GM21528 (cell line): ENCODE measurements at regions not wholly inside any gene's neighbourhood (a gene's known extent, or its start where the extent isn't known, plus 50 kb on each side); places are given as distances from the start of the nearest gene placed in this dataset.

Source experiments
- ATAC-seq: cut with Tn5 transposase; IDR thresholded peaks from one replicate; pipeline ENCODE4 v1.9.1; 2021; ENCODE audit warnings: mild to moderate bottlenecking, moderate library complexity; ENCODE audit not compliant: unreplicated experiment, low FRiP score

GRCh38 chr10:78763234-78763633, 305.5 kb upstream of the ZMIZ1 start:
- ATAC-seq: no peak

DNA sequence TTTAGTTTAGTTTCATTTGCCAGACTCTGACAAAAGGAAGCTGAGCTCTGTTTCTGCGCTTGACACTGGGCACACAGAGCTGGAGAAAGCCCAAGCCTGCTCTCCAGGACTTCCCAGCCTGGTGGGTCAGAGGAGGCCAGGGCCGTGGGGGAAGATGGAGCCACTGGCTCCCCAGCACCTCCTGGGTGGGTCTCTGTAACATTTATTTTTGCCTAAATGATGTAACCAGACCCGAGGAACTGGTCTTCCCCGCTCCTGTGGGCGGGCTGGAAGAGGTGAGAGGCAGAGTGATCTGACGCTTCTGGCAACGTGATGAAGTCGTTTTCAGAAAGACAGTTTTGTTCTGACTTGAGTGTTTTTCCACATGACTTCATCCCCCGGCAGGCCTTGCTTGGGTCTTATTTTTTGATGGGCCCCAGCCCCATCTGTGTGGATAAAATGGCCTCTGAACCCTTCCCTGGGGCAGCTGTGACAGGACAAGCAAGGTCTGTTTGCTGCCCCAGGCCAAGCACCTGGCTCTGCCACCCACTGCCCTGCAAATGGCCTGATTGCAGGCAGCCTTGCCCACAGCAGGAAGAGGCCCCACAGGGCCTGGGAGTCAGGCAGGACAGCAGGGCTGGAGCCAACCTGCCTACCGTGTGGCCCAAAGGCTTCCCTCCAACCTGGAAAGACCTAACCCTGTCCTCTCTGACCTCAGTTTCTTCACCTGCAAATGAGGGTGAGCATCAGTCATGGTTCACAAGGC, 304.9 kb upstream of the ZMIZ1 start:
- no peak for ATAC-seq

DNA sequence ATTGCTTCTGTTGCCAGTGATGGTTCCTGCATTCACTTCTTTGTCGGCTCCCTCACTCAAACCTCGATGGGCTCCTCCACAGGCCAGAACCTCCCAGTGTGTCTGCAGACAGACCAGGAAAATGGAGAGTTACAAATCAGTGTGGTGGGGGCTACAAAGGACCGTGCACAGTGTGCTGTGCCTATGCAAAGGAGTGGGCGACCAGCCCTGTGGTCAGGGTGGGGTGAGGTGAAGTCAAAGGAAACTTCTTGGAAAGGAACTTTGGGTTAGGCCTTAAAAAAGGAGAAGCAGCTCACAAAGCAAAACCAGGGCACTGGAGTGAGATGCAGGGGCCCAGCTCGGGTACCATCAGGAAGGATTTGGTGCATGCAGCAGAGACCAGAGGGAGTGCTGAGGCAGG, 304.3 kb upstream of the ZMIZ1 start:
- no peak for ATAC-seq

DNA sequence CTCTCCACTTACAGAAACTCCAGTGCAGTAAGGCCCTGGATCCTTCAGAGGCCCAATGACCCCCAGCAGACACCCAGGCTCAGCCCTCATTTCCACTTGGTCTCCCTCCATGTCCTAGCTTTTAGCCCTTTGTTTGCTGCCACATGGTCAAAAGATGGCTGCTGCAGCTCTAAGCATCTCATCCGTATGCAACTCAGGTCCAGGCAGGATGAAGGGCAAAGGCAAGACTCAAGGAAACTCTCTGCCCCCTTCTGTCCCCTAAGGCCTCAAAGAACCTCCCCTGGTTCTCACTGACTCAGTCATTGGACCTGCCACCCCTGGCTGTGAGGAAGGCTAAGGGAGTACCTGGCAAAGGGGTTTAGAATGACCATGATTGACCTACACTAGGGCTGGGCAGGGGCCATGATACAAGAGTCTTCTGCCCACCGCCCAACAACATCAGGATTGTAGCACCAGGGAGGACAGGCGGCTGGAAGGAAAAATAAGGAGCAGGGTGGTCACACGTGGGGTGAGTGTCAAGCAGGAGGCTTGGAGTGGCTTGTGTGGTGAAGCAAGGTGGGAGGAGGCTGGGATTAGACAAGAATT, 303.8 kb upstream of the ZMIZ1 start:
- no peak for ATAC-seq

DNA sequence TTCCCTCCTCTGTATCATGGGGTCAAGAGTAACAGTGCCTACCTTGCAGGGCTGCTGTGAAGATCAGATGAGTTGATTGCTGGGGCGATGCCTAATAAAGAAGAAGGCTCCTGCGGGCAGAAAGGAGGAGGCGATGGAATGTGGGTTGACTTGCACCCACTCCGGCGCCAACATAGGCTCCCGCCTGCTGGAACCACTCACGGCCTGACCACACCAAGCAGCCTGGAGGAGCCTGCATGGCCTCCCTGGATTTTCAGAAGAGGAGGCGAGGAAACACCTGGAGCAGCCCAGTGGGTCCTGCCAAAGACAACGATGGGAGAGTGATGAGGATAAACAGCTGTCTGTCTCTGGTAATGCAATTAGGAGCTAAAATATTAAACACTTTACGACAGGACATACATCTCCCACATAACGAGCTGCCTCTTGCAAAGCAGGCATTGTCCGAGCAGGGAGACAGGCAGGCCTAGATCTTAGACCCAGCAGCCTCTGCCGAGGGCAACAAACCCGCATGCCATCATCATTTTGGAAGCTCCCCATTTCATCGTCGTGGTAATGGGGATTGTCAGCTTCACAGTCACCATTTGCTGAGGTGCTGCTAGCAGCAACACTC, 302.9 kb upstream of the ZMIZ1 start:
- no peak for ATAC-seq

DNA sequence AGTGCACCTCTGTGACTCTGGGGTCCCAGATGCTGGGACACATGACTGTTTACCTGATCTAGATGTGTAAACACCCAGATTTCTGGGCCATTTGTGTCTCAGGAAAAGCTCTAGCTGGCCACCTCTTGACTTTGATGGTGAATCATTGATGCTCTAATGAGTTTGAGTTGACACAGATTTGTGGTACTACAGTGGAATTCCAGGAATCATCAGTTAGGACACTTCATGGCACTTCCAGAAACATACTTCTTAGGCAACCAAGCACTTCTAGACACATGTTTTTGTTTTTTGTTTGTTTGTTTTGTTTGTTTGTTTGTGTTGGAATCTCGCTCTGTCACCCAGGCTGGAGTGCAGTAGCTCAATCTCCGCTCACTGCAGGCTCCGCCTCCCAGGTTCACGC, 302.2 kb upstream of the ZMIZ1 start:
- no peak for ATAC-seq

DNA sequence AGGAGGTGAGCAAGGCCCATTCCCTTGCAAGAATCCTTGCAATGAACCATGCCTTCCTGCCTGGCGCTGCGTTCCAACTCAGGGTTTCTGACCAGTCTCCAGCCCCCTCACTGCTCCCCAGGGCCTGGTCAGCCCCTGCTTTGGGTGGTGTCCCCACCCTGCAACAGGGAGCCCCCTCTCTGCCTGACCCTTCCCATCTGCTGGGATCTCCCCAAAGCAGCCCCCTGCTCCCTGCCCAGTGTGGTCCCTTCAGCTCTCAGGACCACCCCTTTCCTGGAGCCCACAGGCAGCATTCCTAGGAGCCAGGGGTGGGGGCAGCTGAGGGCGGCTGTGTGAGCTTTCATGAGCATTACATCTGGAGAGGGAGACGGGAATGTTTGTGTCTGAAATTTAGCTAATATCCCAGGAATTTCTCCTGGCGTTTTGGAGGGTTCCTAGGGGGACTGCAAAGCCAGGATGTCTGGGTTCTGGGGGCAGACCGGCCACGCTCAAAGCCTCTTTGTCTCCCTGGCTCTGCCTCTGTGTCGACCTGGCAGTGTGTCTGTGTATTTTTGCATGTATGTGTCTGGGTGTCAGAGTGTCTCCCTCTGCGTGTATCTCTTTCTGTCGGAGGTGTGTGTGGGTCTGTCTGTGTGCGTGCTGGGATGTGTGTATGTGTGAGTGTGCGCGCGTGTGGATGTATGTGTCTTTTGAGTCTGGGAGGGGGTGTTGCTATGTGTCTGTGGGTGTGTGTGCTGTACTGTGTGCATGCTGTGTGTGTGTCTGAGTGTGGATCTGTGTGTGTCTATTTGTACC, 300.5 kb upstream of the ZMIZ1 start:
- no peak for ATAC-seq

- ATAC-seq: no peak
Observed at GRCh38 chr10:78768876-78769275, 299.9 kb upstream of the ZMIZ1 start.

GRCh38 chr10:78769526-78769925, 299.2 kb upstream of the ZMIZ1 start:
- ATAC-seq: no peak

DNA sequence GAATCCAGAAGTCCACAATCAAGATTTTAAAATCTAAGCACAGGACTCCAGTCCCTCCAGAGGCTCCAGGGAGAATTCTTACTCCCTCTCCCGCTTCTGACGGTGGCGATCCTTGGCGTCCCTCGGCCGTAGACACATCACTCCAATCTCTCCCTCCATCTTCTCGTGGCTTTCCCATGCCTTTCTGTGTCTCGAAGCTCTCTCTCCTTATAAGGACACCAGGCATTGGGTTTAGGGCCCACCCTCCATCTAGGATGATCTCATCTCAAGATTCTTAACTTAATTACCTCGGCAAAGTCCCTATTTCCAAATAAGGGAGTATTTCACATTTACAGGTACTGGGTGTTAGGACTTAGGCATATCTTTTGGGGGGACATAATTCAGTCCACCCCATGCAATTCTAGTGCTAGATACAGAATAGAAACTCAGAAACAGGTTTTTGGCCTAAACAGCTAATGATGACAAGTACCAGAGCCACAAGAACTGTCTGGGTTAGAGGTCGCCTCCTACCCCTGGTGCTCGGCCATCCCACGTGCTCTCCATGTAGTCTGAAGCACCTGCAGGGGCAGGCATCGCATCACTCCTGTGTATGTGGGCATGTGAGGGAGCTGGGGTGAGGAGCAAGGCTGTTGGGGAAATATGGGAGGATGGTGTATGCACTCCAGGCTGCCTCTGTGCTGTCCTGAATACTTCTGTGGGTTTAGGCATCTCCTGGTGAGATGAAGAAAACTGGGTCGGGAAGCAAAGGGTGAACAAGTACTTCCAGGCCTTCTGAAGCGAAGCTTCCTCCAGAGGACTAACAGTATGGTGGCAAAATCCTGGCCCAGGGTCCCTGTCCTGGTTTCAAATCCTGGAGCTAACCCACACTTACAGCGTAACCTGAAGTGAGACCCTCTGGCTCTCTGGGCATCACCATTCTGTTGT, 298.3 kb upstream of the ZMIZ1 start:
- ATAC-seq: no peak

DNA sequence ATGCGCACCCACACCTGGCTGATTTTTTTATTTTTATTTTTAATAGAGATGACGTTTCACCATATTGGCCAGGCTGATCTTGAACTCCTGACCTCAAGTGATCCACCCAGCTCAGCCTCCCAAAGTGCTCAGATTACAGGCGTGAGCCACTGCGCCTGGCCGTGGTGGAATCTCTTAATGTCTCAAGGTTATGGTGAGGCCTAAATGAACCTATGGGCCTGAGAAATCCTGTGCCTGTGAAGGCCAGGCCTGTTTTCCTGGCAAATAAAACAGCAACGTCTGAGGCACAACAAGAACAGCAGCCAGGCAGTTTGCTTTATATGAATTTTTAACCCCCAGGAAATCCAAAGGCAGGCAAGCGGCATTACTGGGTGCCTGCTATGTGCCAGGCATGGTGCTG, 297.5 kb upstream of the ZMIZ1 start:
- no peak for ATAC-seq

DNA sequence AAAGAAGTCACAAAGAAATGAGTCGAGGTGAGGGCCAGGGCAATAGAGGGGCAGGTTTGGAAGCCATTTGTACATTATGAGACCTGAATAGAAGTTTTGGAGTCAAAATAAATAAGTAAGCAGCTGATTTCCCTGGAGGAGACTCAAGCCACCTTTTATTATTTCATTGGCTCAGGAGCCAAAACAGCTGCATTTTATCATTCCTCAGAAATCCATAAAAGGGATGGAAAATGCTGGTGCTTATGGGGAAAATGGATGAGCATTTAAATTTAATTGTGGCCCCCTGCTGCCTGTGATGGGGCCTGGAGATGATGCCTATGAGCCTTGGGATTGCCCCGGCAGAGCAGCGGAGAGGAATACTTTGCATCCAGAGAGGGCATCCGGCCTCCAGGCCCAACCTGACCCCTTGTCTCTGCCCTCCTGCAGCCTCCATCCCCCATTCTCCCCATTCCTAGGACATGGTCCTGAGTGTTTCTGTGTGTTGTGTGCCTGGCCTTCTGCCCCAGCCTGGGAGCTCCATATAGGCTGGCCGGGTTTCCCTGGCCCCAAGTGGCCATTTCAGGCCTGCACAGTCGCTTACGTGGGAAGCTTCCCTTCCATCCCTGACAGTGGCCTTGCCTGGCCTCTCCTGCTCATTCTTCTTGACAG, 296.8 kb upstream of the ZMIZ1 start:
- no peak for ATAC-seq

GRCh38 chr10:78772486-78772885, 296.3 kb upstream of the ZMIZ1 start:
- ATAC-seq: no peak

- ATAC-seq: no peak
Observed at GRCh38 chr10:78772986-78773530, 295.7 kb upstream of the ZMIZ1 start.

DNA sequence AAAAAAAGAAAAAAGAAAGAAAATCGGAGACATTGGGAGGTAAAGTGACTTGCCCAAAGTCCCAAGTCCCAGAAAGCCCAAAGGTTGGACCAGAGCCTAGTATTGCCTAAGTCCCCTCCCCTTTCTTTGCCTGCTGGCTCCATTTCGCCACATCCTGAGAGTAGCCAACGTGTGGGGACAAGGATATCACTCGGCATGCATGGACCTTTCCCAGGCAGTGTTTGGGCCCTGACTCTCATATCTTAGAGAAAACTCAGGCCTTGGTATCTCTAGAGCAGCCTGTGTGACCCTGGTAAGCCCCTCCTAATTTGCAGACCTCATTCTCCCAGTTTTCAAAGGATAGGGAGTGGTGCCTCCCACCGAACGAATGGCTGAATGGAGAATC, 294.2 kb upstream of the ZMIZ1 start:
- no peak for ATAC-seq

DNA sequence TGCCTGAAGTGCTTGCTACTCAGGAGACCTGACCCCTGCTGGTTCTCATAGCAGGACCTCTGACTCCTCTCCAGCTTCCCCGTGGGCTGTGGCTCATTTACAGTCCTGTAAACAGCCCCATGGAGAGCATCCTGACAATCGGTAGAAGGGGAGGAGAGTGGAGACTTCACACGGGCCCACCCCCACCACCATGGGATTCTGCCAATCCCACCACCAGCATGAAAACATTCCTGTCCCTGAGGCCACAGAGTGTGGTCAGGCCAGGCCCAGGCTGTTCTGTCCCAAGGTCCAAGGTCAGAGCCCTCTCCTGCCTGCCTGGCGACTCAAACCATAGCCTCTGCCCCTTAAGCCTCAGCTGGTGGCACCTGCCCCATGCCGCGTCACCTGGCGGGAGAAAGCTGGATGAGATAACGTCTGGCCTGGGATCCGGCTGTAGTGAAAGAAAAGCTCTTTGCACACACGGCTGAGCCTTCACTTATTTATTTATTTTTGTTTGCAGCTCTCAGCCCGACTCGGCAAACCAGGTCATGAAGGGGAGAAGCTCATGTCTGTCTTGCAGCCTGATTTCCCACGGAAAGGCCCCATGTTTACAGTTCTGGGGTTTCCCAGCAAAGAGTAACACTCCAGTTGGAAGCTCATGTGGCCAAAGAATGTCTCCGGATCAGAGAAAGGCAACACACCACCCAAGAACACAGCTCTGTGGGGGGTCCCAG, 293.6 kb upstream of the ZMIZ1 start:
- no peak for ATAC-seq

GRCh38 chr10:78775891-78776290, 292.9 kb upstream of the ZMIZ1 start:
- no peak for ATAC-seq

DNA sequence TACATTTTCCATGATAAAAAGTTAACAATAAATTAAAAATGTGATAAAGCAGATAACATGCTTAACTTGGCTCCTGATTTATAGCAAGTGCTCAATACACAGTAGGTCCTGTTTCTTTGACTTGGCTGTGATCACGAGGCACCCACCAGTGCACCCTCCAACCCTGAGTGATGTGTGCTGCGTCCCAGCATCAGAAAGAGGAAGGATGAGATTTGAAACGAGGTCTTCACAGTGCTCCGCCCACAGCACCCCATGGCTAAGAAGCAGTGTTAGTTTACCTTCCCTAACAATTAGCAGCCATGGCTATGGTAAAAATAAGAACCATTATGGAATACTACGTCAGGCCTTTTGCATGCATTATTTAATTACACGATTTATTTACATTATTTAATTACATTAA, 292.0 kb upstream of the ZMIZ1 start:
- ATAC-seq: no peak

- ATAC-seq: no peak
Observed at GRCh38 chr10:78777466-78777865, 291.3 kb upstream of the ZMIZ1 start.
